DMS114 treated with DMSO at 0.1 percent for 48 hours (cell line): ENCODE measurements at regions not wholly inside any gene's neighbourhood (a gene's known extent, or its start where the extent isn't known, plus 50 kb on each side); places are given as distances from the start of the nearest gene placed in this dataset.
"Not testable (repeated sequence)": the region's sequence is repeated elsewhere in the genome, so short reads cannot be mapped to it uniquely, and the experiment has no call there.

Experiments
- DNase-seq: peaks from one replicate; lab custom pipeline; 2025; ENCODE audit not compliant: unreplicated experiment; lab: John Stamatoyannopoulos, UW

GRCh38 chr9:6160579-6160978 is 55.0 kb upstream of the IL33 start:
- no peak for DNase-seq

- DNase-seq = no peak
These were observed 62.2 kb upstream of the IL33 start for GRCh38 chr9:6153425-6153824.

DNA sequence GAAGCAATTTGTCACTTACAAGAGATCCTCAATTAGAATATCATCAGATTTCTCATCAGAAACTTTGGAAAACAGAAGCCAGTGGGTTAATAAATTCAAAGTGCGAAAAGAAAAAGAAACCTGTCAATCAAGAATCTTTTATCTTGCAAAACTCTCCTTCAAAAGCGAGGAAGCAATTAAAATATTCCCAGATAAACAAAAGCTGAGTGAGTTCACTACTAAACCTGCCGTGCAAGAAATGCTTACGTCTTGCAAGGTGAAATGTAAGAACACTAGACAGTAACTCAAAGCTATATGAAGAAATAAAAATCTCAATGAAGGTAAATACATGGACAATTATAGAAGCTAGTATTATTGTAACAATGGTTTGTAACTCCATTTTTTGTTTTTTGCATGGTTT is 62.8 kb upstream of the IL33 start:
- DNase-seq = no peak

DNA sequence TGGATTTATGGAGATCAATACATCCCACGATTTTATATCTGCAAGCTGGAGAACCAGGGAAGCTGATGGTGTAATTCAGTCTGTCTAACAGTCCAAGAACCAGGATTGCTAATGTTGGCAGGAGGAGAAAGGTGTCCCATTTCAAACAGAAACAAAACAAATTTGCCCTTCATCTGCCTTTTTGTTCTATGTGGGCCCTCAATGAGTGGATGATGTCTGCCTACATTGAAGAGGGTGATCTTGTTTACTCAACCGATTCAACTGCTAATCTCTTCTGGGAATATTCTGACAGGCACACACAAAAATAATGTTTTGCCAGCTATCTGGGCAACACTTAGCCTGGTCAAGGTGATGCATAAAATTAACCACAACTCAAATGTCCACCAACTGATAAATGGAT is 65.1 kb upstream of the IL33 start:
- DNase-seq = no peak

DNA sequence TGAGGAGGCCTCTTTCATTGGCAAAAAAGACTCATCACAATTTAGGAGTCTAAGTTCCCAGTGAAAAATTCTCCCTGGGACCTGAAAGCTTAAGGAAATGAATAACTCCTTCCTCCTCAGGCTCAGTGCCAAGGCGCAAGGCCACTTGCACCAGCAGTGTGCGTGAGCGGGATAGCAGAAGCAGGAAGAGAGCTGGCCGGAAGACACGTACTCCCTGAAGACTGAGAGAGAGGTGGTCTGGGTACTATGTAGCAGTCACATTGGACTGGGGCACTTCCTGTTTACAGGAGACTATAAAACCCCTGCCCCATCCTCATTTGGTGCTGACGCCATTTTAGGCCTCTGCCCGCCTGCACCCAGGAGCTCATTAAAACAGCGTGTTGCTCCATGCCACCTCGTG is 66.3 kb upstream of the IL33 start:
- DNase-seq = no peak

DNA sequence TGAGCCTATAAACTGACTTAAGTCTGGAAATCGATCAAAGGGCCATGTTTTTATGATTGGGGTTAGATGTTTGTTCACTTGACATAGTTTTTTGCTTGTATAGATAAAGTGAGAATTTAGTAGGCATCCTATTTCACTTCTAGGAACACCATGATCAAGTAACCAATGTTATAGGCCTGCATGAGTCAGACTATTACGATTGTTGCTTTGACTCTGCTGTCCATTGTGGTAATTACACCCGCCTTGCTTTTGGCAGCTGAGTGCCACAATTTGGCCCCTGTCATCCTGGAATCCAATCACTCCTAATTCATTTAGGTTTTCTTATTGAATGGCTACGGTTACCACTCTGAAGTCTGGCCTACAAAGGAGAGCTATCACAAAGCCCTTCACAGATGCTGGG is 67.8 kb upstream of the IL33 start:
- no peak for DNase-seq

- DNase-seq = no peak
These were observed 70.7 kb upstream of the IL33 start for GRCh38 chr9:6144947-6145346.

- no peak for DNase-seq
These were observed 72.7 kb upstream of the IL33 start for GRCh38 chr9:6142799-6143454.

DNA sequence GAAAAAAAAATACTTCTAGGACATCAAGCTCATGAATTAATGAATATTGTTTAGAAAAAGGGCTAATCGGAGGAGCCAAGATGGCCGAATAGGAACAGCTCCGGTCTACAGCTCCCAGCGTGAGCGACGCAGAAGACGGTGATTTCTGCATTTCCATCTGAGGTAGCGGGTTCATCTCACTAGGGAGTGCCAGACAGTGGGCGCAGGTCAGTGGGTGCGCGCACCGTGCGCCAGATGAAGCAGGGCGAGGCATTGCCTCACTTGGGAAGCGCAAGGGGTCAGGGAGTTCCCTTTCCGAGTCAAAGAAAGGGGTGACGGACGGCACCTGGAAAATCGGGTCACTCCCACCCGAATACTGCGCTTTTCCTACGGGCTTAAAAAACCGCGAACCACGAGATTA is 79.8 kb upstream of the IL33 start:
- not testable (repeated sequence) for DNase-seq

DNA sequence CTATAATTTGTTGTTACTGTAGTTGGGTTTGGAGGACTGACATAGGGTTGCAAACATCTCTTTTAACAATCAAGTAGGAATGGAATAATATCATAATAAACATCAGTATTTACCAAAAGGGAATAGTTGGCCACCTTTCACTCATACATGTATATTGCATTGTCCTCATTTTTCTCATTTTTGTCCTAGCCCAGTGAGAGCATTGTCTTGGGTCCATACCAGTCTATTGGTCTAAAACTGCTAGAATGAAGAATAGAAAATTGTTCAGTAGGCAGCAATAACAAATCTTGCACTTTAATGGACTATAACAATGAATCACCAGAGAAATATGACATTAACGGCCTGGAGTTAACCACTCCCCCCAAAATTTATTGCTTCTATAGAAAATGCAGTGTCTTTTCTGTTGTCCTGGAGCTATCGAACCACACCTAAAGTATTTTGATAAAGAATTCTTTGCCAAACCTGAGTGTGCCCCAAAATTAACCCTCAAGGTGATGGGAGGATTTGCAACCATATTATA is 80.9 kb upstream of the IL33 start:
- DNase-seq = no peak

- DNase-seq = no peak
These were observed 82.1 kb upstream of the IL33 start for GRCh38 chr9:6133346-6134063.

- DNase-seq = no peak
These were observed 83.0 kb upstream of the IL33 start for GRCh38 chr9:6132650-6133049.

DNA sequence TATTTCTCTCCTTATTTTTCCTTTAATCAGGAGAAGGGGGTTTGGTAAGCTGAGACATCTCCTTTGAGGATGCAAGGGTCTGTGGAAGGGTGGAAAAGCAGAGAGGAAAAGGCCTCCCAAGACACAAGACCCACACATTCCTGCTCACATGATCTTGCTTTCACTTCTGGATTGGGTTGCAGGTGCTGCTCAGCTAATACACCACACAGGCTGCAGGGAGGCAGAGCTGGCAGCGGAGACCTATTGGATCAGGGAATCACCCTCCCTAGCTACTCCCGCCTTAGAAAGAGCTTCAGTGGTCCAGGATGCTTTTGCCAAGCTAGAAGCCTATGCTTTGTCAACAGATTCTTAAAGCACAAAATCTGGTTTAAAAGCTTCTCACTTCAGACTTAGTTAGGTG is 87.6 kb upstream of the IL33 start:
- DNase-seq = no peak

DNA sequence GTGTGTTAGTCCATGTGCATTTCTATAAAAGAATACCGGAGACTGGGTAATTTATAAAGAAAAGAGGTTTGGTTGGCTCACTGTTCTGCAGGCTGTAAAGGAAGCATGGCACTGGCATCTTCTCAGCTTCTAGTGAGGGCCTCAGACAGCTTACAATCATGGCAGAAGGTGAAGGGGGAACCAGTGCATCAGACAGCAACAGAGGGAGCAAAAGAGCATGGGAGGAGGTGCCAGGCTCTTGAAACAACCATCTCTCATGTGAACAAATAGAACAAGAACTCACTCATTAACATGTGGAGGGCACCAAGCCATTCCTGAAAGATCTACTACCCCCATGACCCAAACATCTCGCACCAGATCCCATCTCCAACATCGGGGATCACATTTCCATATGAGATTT is 89.2 kb upstream of the IL33 start:
- no peak for DNase-seq

- DNase-seq = no peak
These were observed 92.2 kb upstream of the IL33 start for GRCh38 chr9:6123416-6123815.

DNA sequence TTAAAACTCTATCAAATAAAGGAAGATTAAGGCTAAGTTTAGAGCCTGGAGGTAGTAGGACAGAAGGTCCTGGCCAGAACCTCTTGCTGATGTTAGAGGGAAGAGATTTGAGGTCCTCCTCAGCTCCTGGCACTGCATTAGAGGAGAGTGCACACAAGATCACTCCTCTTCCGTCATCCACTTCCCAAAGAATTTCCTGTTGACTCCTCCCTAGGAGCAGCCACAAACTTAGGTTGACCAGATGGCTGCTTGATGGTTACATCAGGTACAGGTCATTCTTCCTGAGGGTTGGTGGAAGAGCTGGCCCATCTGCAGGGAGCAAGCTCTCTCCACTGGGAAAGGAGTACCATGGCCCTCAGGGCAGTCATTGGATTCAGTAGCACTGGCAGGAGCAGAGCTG is 93.9 kb upstream of the IL33 start:
- no peak for DNase-seq

GRCh38 chr9:6114424-6114823 is 99.0 kb upstream of the RANBP6 start:
- no peak for DNase-seq

GRCh38 chr9:6113819-6114218 is 98.4 kb upstream of the RANBP6 start:
- DNase-seq = no peak

GRCh38 chr9:6113312-6113711 is 97.9 kb upstream of the RANBP6 start:
- no peak for DNase-seq

DNA sequence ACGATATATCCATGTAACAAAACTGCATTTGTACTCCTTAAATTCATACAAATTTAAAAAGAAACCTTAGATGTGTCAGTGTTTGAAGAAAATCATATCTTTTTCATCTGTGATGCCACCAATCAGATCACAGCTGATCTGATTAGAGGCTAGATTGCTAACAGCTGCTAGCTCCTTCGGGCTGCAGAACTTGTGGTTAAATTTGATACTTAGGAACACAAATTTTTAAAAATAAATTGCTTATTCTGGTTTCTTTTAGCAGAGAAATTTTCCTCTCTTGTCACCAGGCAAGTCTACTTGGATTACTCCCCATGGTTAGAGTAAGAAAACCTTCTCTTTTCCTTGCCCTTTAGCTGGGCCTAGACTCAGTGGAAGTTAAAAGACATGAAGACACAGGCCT is 94.6 kb upstream of the RANBP6 start:
- DNase-seq = no peak

DNA sequence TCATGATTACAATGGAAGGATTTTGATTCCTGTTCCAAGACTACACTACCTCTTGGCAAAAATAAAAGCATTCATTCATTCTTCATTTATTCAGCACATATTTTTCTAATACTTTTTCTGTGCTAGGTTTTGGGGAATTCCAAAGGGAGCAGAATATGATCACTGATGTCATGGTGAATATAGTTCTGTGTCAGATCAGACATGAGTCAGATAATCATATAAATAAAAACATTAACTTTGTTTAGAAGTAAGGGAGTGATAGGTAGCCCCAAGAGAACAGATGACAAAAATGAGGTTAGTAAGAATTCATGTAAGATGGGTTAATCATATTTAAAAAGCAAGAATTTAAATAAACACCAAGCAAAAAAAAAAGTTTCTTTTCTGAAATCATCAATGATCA is 94.1 kb upstream of the RANBP6 start:
- no peak for DNase-seq

DNA sequence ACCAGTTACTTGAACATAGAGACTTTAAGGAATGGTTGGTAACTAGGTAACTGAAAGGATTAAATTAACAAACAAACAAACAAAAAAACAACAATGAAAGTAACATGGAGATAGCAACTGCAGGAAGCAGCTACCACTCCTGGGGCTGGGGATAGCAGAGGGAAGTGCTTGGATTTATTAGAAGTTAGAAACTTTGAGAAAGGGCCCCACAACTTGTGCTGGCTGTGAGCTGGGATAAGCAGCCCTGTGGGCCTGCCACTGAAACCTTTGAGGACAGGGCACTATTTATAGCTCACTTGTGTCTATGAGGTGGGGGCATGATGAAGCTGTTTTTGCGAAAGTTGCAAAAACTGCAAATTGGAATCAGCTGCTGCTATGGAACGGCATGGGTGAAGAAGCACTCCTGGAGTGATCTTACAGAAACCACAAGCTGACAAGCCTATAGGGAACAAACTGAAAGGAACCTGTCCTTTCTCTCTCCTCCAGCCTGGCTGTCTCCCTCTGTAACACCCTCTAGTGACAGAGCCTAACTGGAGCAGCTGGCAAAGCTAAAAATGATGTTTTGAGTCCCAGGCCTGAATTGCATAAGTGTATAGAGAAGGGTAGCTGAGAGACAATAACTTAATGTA is 91.4 kb upstream of the RANBP6 start:
- DNase-seq = no peak
